NCI-H82 treated with DMSO at 0.1 percent for 48 hours (cell line): ENCODE measurements at regions not wholly inside any gene's neighbourhood (a gene's known extent, or its start where the extent isn't known, plus 50 kb on each side); places are given as distances from the start of the nearest gene placed in this dataset.
"Not testable (repeated sequence)": the region's sequence is repeated elsewhere in the genome, so short reads cannot be mapped to it uniquely, and the experiment has no call there.

Experiments
- DNase-seq: peaks from one replicate; lab custom pipeline; 2025; ENCODE audit not compliant: unreplicated experiment; lab: John Stamatoyannopoulos, UW

- DNase-seq = no peak
Measured at GRCh38 chr22:22697377-22698117, 53.1 kb downstream of the GGTLC2 start.

GRCh38 chr22:22698263-22698750, 53.9 kb downstream of the GGTLC2 start:
- DNase-seq = no peak

- no peak for DNase-seq
Measured at GRCh38 chr22:22700631-22701030, 56.2 kb downstream of the GGTLC2 start.

- not testable (repeated sequence) for DNase-seq
Measured at GRCh38 chr22:22701557-22701956, 57.1 kb downstream of the GGTLC2 start.

GRCh38 chr22:22702237-22703202, 58.1 kb downstream of the GGTLC2 start:
- no peak for DNase-seq

- DNase-seq = no peak
Measured at GRCh38 chr22:22703203-22703570, 58.8 kb downstream of the GGTLC2 start.

GRCh38 chr22:22703715-22704114, 59.3 kb downstream of the GGTLC2 start:
- DNase-seq = no peak

- no peak for DNase-seq
Measured at GRCh38 chr22:22704156-22704946, 59.9 kb downstream of the GGTLC2 start.

GRCh38 chr22:22705328-22706100, 61.1 kb downstream of the GGTLC2 start:
- no peak for DNase-seq

GRCh38 chr22:22706253-22706915, 62.0 kb downstream of the GGTLC2 start:
- no peak for DNase-seq

GRCh38 chr22:22709719-22710445, 65.5 kb downstream of the GGTLC2 start:
- DNase-seq = no peak

- no peak for DNase-seq
Measured at GRCh38 chr22:22710719-22711531, 66.5 kb downstream of the GGTLC2 start.

GRCh38 chr22:22711532-22711913, 67.1 kb downstream of the GGTLC2 start:
- DNase-seq = no peak

GRCh38 chr22:22712092-22712658, 67.8 kb downstream of the GGTLC2 start:
- no peak for DNase-seq

- DNase-seq = no peak
Measured at GRCh38 chr22:22712666-22713365, 68.4 kb downstream of the GGTLC2 start.

- DNase-seq = no peak
Measured at GRCh38 chr22:22713416-22713815, 69.0 kb downstream of the GGTLC2 start.

GRCh38 chr22:22714600-22715335, 70.4 kb downstream of the GGTLC2 start:
- no peak for DNase-seq
